CMK (cell line): ENCODE measurements at regions not wholly inside any gene's neighbourhood (a gene's known extent, or its start where the extent isn't known, plus 50 kb on each side); places are given as distances from the start of the nearest gene placed in this dataset.

ENCODE experiments used
- DNase-seq: peaks from one replicate; pipeline ENCODE4 v3.0.0-alpha.2; 2010; ENCODE audit warnings: low read depth

DNA sequence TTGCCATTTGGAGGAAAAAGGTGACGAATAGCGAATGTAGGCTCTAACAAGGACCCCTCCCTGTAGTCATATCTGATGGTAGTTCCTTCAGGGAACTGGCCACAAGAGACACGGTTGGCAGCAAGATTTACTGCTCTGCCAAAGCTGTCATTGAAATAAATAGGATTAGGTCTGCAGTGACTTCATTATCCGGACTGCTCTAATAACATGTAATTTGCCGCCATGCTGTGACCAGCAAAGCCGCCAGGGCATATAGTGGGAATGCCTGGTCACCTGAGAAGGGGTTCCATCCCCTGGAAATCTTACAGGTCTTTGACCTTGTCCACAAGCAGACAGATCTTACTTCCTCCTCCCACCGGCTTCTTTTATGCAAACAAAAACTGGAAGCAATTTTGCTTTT, 59.4 kb upstream of the LAPTM4A start:
- no peak for DNase-seq

DNA sequence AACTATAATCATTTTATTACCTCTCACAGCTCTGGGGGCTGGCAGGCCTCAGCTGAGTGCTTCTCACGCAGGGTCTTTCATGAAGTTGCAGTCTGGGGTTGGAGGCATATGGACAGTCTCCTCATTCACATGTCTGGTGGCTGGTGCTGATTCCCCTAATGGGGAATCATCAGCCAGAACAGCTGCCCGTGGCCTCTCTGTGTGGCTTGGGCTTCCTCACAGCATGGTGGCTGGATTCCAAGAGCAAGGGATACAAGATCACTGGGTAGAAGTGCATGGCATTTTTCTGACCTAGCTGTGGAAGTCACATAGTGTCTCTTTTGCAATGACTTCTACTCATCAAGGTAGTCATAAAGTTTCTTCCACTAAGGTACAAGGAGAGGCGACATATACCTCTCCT, 59.0 kb upstream of the LAPTM4A start:
- no peak for DNase-seq

DNA sequence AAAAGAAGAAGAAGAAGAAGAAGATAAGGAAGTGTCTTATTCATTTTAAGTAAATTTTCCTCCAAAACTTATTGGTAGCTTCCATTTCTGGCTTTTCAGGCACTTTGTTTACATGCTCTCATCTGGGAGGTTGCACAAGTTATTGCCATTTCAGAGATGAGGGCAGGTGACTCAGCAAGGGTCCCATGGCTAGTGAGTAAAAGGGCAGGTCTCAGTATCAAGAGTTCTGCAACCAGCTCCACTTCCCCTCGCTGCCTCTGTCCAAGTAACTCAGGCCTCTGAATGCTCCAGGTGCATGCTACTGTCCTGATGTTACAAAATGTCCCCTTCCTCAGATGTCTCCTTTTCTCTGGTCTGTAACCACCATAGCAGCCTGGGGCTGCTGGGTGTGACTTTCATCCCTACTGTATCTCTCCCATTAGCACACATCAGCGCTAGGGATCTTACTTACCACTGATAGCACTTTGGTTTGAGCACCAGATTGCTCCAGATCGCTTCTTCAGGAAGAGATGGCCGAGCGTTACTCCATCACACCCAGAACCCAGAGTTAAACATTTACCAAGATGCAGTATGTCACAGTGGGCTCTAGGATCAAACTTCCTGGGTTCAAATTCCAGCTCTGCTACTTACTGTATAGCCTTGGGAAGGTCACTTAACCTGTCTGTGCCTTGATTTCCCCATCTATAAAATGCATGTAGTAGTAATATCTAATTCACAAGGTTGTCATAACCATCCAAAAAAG, 57.4 kb upstream of the LAPTM4A start:
- DNase-seq = no peak

DNA sequence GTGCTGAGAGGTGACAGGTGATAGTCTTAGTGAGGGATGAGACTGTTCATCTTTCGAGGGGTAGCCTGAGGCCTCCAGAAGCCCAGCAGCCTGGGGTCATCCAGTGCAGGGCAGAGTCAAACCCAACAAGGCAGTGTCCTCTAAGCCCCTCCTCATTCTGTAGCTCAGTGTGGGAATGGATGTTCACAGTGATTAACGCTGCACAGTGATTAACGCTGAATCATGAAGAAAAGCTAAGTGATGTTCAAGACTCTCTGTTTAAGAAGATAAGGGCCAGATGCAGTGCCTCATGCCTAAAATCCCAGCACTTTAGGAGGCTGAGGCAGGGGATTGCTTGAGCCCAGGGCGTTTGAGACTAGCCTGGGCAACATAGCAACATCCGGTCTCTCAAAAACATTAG, 56.3 kb upstream of the LAPTM4A start:
- no peak for DNase-seq

DNA sequence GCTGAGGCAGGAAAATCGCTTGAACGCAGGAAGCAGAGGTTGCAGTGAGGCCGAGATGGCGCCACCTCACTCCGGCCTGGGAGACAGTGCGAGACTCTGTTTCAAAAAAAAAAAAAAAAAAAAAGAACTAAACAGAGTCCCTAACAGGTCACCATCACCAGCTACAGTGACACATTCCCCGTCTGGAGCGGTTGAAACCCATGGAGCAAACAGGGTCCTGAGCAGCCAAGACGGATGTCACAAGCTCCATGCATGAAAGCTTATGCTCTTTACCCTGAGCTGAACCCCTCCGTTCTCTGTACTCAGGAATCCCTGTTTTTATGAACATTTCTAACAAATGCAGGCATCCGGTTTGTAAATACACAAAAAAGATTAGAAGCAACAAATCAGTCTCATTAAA, 55.9 kb upstream of the LAPTM4A start:
- DNase-seq = no peak

DNA sequence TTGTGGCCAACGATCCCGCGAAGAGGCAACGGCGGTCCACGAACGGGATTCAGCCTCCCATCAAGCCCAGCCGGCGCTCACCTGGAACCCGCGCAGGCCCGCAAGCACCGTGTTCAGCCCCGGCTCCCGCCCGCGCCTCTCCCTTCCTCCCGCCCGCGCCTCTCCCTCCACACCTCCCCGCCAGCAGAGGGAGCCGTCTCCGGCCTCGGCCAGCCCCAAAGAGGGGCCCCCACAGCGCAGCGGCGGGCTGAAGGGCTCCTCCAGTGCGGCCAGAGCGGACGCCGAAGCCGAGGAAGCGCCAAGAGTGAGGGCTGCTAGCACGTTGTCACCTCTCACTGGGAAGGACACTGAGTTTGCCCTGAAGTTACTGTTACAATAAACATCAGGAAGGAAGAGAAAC, 55.3 kb upstream of the LAPTM4A start:
- DNase-seq = no peak

DNA sequence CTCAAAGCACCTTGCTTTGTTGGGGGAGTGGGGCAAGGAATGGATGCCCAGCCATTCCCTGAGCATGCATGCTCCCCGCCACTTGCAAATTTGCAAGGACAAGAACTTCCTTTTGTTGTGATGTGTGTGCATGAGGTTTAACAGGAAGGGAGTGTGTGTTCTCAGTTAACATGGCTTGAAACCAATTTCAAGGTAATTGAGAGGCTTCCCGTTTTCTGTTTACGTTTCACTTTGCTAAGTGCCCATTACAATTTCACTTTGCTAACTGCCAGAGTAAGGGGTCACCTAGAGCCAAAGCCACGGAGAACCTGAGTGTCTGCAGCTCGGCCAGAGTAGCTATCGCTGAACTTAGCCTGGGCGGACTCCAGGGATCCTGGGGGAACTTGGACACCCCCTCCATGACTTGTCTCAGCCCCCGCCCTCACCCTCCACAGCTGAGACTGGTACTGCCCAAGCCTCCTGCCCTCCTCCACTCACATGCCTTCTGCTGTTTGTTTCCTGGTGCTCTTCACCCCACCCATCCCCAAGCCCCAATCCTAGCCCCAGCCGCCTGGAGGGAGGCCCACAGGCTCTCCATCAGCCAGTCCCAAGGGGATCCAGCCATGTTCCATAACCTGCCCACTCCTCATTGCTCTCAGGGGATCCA, 53.6 kb upstream of the LAPTM4A start:
- no peak for DNase-seq

DNA sequence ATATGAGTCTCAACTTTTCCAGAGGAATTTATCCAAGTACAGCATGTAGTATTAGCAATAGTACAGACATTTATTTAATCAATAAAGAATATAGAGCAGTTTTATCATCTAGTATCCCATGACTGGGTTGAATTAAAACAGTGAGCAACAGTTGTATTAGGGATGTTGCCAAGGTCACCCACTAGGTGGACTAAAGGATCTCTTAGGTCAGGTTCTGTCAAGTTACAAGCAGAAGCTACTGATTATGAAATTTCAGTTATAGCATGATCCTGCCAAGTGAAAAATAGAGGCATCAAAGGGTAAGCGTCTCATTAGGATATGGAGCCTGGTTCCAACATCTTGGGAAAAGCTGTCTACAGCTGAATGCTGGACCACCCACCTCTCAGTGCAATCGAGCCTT, 52.1 kb upstream of the LAPTM4A start:
- no peak for DNase-seq
